Right hindlimb (tissue), 1 donor: ENCODE measurements at regions not wholly inside any gene's neighbourhood (a gene's known extent, or its start where the extent isn't known, plus 50 kb on each side); places are given as distances from the start of the nearest gene placed in this dataset.
"Not testable (repeated sequence)": the region's sequence is repeated elsewhere in the genome, so short reads cannot be mapped to it uniquely, and the experiment has no call there.

Experiments used
- DNase-seq: peaks from one replicate; pipeline ENCODE4 v3.0.0-alpha.2; 2018

- DNase-seq: no peak
These were observed 91.9 kb downstream of the FCRL5 start for GRCh38 chr1:157460381-157460780.

- no peak for DNase-seq
These were observed 95.0 kb downstream of the FCRL5 start for GRCh38 chr1:157457279-157457678.

- no peak for DNase-seq
These were observed 97.0 kb downstream of the FCRL5 start for GRCh38 chr1:157455318-157455717.

- DNase-seq: no peak
These were observed 102.2 kb downstream of the FCRL5 start for GRCh38 chr1:157450106-157450505.

GRCh38 chr1:157448636-157449035 lies 103.7 kb downstream of the FCRL5 start:
- DNase-seq: no peak

GRCh38 chr1:157446356-157446755 lies 106.0 kb downstream of the FCRL5 start:
- not testable (repeated sequence) for DNase-seq

- not testable (repeated sequence) for DNase-seq
These were observed 106.6 kb downstream of the FCRL5 start for GRCh38 chr1:157445616-157446140.

GRCh38 chr1:157442065-157442464 lies 110.2 kb downstream of the FCRL5 start:
- no peak for DNase-seq

- DNase-seq: peak; percentile 25
These were observed 112.9 kb downstream of the FCRL5 start for GRCh38 chr1:157439302-157439954.

- DNase-seq: no peak
These were observed 113.7 kb downstream of the FCRL5 start for GRCh38 chr1:157438613-157439012.

GRCh38 chr1:157438146-157438545 lies 114.2 kb downstream of the FCRL5 start:
- DNase-seq: no peak

- DNase-seq: no peak
These were observed 115.0 kb downstream of the FCRL5 start for GRCh38 chr1:157437296-157437695.

- DNase-seq: no peak
These were observed 120.6 kb downstream of the FCRL5 start for GRCh38 chr1:157431751-157432150.

GRCh38 chr1:157429601-157430240 lies 122.6 kb downstream of the FCRL5 start:
- DNase-seq: no peak

- not testable (repeated sequence) for DNase-seq
These were observed 128.6 kb downstream of the FCRL5 start for GRCh38 chr1:157423764-157424163.

GRCh38 chr1:157419845-157420542 lies 132.3 kb downstream of the FCRL5 start:
- no peak for DNase-seq

- DNase-seq: no peak
These were observed 133.7 kb downstream of the FCRL5 start for GRCh38 chr1:157418659-157419058.

- no peak for DNase-seq
These were observed 134.1 kb downstream of the FCRL5 start for GRCh38 chr1:157418231-157418630.

GRCh38 chr1:157415661-157416060 lies 136.7 kb downstream of the FCRL5 start:
- no peak for DNase-seq

- no peak for DNase-seq
These were observed 140.0 kb downstream of the FCRL5 start for GRCh38 chr1:157412308-157412707.

- DNase-seq: no peak
These were observed 140.5 kb downstream of the FCRL5 start for GRCh38 chr1:157411769-157412168.

GRCh38 chr1:157411064-157411463 lies 141.3 kb downstream of the FCRL5 start:
- no peak for DNase-seq

- DNase-seq: no peak
These were observed 141.9 kb downstream of the FCRL5 start for GRCh38 chr1:157410457-157410856.

GRCh38 chr1:157409927-157410326 lies 142.4 kb downstream of the FCRL5 start:
- no peak for DNase-seq
